ENCODE measurements at regions not wholly inside any gene's neighbourhood (a gene's known extent, or its start where the extent isn't known, plus 50 kb on each side); places are given as distances from the start of the nearest gene placed in this dataset.

DNA sequence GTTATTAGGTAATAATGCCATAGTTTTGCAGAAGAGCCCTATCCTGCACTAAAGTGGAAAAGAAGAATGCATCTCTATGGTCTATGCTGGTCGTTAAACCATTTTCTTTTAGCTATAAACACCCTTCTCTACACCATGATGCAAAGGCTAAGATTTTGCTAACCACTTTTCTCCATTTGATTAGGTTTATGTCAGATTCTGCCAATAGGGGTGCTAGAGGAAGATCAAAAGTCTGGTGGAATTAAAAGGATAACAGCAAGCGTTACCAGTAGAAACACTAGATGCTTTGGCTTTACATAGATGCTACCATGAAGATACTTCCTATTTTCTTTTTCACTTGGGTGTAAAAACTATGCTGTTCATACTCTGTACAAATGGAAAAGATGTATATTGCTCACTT is 669.8 kb upstream of the ARPP21 start:
- Histone ChIP-seq H3K27ac (ENCODE audit: low read length) (no peak overlapping the region), H4K20me1 (ENCODE audit: insufficient read depth) (no peaks in the 10 kb centered on the region), H3K4me3 (ENCODE audit: low read length) (no peak overlapping the region)

DNA sequence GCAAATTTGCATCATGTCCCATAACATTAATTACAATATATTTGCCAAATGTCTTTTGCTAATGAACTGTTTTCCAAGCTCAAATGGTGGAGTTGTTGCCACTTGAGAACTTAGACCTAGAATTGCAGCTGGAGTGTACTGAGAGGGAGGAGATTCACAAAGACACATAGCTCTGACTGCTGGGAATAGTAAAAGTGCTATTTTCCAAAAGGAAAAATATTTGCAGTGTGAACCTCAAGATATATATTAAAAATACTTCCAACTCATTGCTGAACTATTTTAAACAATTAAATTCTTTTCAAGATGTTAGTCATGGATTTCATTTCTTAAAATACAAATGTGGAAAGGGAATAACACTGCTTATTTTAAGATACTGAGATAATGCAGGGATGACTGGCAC is 666.8 kb upstream of the ARPP21 start:
- Histone ChIP-seq H3K9ac (ENCODE audit: low read length) (no peak overlapping the region), H3K36me3 (ENCODE audit: insufficient read depth, low read length) (no peaks in the 10 kb centered on the region), H3K4me3 (ENCODE audit: low read length) (no peak overlapping the region), H3K79me2 (replicated peaks; ENCODE audit: insufficient read depth, low read length) (no peaks in the 10 kb centered on the region), H3K27me3 (ENCODE audit: insufficient read depth, low read depth, low read length) (no peaks in the 10 kb centered on the region), H3K4me2 (ENCODE audit: low read length) (no peak overlapping the region), H3K27ac (ENCODE audit: low read length) (no peak overlapping the region), H4K20me1 (ENCODE audit: insufficient read depth) (no peaks in the 10 kb centered on the region), H3F3A (ENCODE audit: insufficient read depth, low read length, poor library complexity, severe bottlenecking) (no peaks in the 10 kb centered on the region), H3K9me3 (ENCODE audit: low read length) (no peaks in the 10 kb centered on the region), H3K9me2 (ENCODE audit: insufficient read depth, low read length) (no peaks in the 10 kb centered on the region), H2AFZ (ENCODE audit: low read depth, low read length) (no peak overlapping the region)
- TF ChIP-seq EZH2 (IDR thresholded peaks at IDR 0.05; ENCODE audit: borderline replicate concordance, insufficient read depth, low read length, poor library complexity, severe bottlenecking) = no peak
- TF ChIP-seq, protein P1, sequence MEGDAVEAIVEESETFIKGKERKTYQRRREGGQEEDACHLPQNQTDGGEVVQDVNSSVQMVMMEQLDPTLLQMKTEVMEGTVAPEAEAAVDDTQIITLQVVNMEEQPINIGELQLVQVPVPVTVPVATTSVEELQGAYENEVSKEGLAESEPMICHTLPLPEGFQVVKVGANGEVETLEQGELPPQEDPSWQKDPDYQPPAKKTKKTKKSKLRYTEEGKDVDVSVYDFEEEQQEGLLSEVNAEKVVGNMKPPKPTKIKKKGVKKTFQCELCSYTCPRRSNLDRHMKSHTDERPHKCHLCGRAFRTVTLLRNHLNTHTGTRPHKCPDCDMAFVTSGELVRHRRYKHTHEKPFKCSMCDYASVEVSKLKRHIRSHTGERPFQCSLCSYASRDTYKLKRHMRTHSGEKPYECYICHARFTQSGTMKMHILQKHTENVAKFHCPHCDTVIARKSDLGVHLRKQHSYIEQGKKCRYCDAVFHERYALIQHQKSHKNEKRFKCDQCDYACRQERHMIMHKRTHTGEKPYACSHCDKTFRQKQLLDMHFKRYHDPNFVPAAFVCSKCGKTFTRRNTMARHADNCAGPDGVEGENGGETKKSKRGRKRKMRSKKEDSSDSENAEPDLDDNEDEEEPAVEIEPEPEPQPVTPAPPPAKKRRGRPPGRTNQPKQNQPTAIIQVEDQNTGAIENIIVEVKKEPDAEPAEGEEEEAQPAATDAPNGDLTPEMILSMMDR (IDR thresholded peaks at IDR 0.05; ENCODE audit: poor library complexity, severe bottlenecking) = no peak
- no peak for TF ChIP-seq SMC3 (conservative IDR thresholded peaks at IDR 0.05; ENCODE audit: poor library complexity)
- no peak for TF ChIP-seq REST (IDR thresholded peaks at IDR 0.05; ENCODE audit: borderline replicate concordance)

More for the DNA sequence above, 669.8 kb upstream of the ARPP21 start:
- TF ChIP-seq, protein P1 (IDR thresholded peaks at IDR 0.05; ENCODE audit: poor library complexity, severe bottlenecking) = peak; percentile 22
- TF ChIP-seq SMC3 (conservative IDR thresholded peaks at IDR 0.05; ENCODE audit: poor library complexity) = no peak
- H3K27me3 ChIP-seq (ENCODE audit: insufficient read depth, low read depth, low read length) = no peaks in the 10 kb centered on the region
- no peak overlapping the region for H2AFZ ChIP-seq (ENCODE audit: low read depth, low read length)
- no peak overlapping the region for H3K4me2 ChIP-seq (ENCODE audit: low read length)
- no peaks in the 10 kb centered on the region for H3K79me2 ChIP-seq (replicated peaks; ENCODE audit: insufficient read depth, low read length)
- H3K9me2 ChIP-seq (ENCODE audit: insufficient read depth, low read length) = no peaks in the 10 kb centered on the region
- H3K36me3 ChIP-seq (ENCODE audit: insufficient read depth, low read length) = no peaks in the 10 kb centered on the region
- no peaks in the 10 kb centered on the region for H3K9me3 ChIP-seq (ENCODE audit: low read length)
- H3K9ac ChIP-seq (ENCODE audit: low read length) = no peak overlapping the region
- H3F3A ChIP-seq (ENCODE audit: insufficient read depth, low read length, poor library complexity, severe bottlenecking) = no peaks in the 10 kb centered on the region

- no peak overlapping the region for H3K27ac ChIP-seq (ENCODE audit: low read length)
- no peaks in the 10 kb centered on the region for H3K27me3 ChIP-seq (ENCODE audit: insufficient read depth, low read depth, low read length)
- H3K4me2 ChIP-seq (ENCODE audit: low read length) = no peak overlapping the region
- H3K9me3 ChIP-seq (ENCODE audit: low read length) = no peaks in the 10 kb centered on the region
- no peaks in the 10 kb centered on the region for H3F3A ChIP-seq (ENCODE audit: insufficient read depth, low read length, poor library complexity, severe bottlenecking)
- H3K36me3 ChIP-seq (ENCODE audit: insufficient read depth, low read length) = no peaks in the 10 kb centered on the region
- no peak overlapping the region for H3K9ac ChIP-seq (ENCODE audit: low read length)
- H2AFZ ChIP-seq (ENCODE audit: low read depth, low read length) = no peak overlapping the region
- no peaks in the 10 kb centered on the region for H4K20me1 ChIP-seq (ENCODE audit: insufficient read depth)
- no peaks in the 10 kb centered on the region for H3K9me2 ChIP-seq (ENCODE audit: insufficient read depth, low read length)
- no peaks in the 10 kb centered on the region for H3K79me2 ChIP-seq (replicated peaks; ENCODE audit: insufficient read depth, low read length)
- H3K4me3 ChIP-seq (ENCODE audit: low read length) = no peak overlapping the region
- TF ChIP-seq RAD21 (conservative IDR thresholded peaks at IDR 0.05) (no peak), REST (IDR thresholded peaks at IDR 0.05; ENCODE audit: borderline replicate concordance) (no peak), EP300 (conservative IDR thresholded peaks at IDR 0.05; ENCODE audit: poor library complexity, severe bottlenecking) (no peak), TAF1 (IDR thresholded peaks at IDR 0.05; ENCODE audit: low read depth) (no peak), SMC3 (conservative IDR thresholded peaks at IDR 0.05; ENCODE audit: poor library complexity) (no peak), POLR2AphosphoS5 (IDR thresholded peaks at IDR 0.05) (no peak), EZH2 (IDR thresholded peaks at IDR 0.05; ENCODE audit: borderline replicate concordance, insufficient read depth, low read length, poor library complexity, severe bottlenecking) (no peak)
- TF ChIP-seq, protein P1 (IDR thresholded peaks at IDR 0.05; ENCODE audit: poor library complexity, severe bottlenecking) = no peak
Observed at GRCh38 chr3:34973586-34973985, 665.7 kb upstream of the ARPP21 start.

All from neural cell (in vitro differentiated cells).